NCI-H1048 (cell line): ENCODE measurements at regions not wholly inside any gene's neighbourhood (a gene's known extent, or its start where the extent isn't known, plus 50 kb on each side); places are given as distances from the start of the nearest gene placed in this dataset.

Experiments used
- DNase-seq: peaks from one replicate; lab custom pipeline; 2025; lab: John Stamatoyannopoulos, UW

- DNase-seq = no peak
These were observed 592.3 kb upstream of the ID2 start for GRCh38 chr2:8089596-8089995.

- no peak for DNase-seq
These were observed 590.8 kb upstream of the ID2 start for GRCh38 chr2:8090748-8091700.

- DNase-seq = no peak
These were observed 587.3 kb upstream of the ID2 start for GRCh38 chr2:8094526-8094925.

GRCh38 chr2:8095978-8096377 is 585.9 kb upstream of the ID2 start:
- no peak for DNase-seq

- no peak for DNase-seq
These were observed 585.4 kb upstream of the ID2 start for GRCh38 chr2:8096484-8096883.

- DNase-seq = no peak
These were observed 583.2 kb upstream of the ID2 start for GRCh38 chr2:8098476-8099266.

GRCh38 chr2:8099267-8099582 is 582.6 kb upstream of the ID2 start:
- no peak for DNase-seq

GRCh38 chr2:8101614-8102277 is 580.1 kb upstream of the ID2 start:
- no peak for DNase-seq

GRCh38 chr2:8102470-8102869 is 579.4 kb upstream of the ID2 start:
- no peak for DNase-seq

GRCh38 chr2:8103085-8103708 is 578.7 kb upstream of the ID2 start:
- DNase-seq = no peak

GRCh38 chr2:8107150-8107549 is 574.7 kb upstream of the ID2 start:
- DNase-seq = no peak

- DNase-seq = no peak
These were observed 574.1 kb upstream of the ID2 start for GRCh38 chr2:8107621-8108378.

GRCh38 chr2:8110716-8111115 is 571.1 kb upstream of the ID2 start:
- no peak for DNase-seq

GRCh38 chr2:8111193-8111592 is 570.7 kb upstream of the ID2 start:
- no peak for DNase-seq

GRCh38 chr2:8115456-8115855 is 566.4 kb upstream of the ID2 start:
- no peak for DNase-seq

GRCh38 chr2:8115966-8116365 is 565.9 kb upstream of the ID2 start:
- peak; percentile 82 for DNase-seq

- DNase-seq = no peak
These were observed 565.2 kb upstream of the ID2 start for GRCh38 chr2:8116661-8117060.

- no peak for DNase-seq
These were observed 562.7 kb upstream of the ID2 start for GRCh38 chr2:8118940-8119781.

- no peak for DNase-seq
These were observed 561.9 kb upstream of the ID2 start for GRCh38 chr2:8119782-8120505.

GRCh38 chr2:8120506-8120860 is 561.4 kb upstream of the ID2 start:
- no peak for DNase-seq
